Ishikawa (cell line): ENCODE measurements at regions not wholly inside any gene's neighbourhood (a gene's known extent, or its start where the extent isn't known, plus 50 kb on each side); places are given as distances from the start of the nearest gene placed in this dataset.

Experiments used
- CEBPB ChIP-seq: IDR thresholded peaks from 2 replicates; pipeline ENCODE4 v1.6.1; 2012
- CREB1 ChIP-seq: IDR thresholded peaks from 2 replicates; pipeline ENCODE4 v1.6.1; 2012; ENCODE audit warnings: low read depth
- EGR1 ChIP-seq: IDR thresholded peaks from 2 replicates; pipeline ENCODE4 v1.6.1; 2012
- EP300 ChIP-seq: IDR thresholded peaks from 2 replicates; pipeline ENCODE4 v1.6.1; 2012; ENCODE audit warnings: borderline replicate concordance
- FOXM1 ChIP-seq: IDR thresholded peaks from 2 replicates; pipeline ENCODE4 v1.6.1; 2012; ENCODE audit warnings: low read depth, borderline replicate concordance
- NFIC ChIP-seq: IDR thresholded peaks from 2 replicates; pipeline ENCODE4 v1.6.1; 2012
- RAD21 ChIP-seq: IDR thresholded peaks from 2 replicates; pipeline ENCODE4 v1.6.1; 2012; ENCODE audit warnings: low read depth
- TAF1 ChIP-seq: IDR thresholded peaks from 2 replicates; pipeline ENCODE4 v1.6.1; 2012; ENCODE audit warnings: low read depth, mild to moderate bottlenecking
- TCF12 ChIP-seq: IDR thresholded peaks from 2 replicates; pipeline ENCODE4 v1.6.1; 2012; ENCODE audit warnings: low read depth
- TEAD4 ChIP-seq: IDR thresholded peaks from 2 replicates; pipeline ENCODE4 v1.6.1; 2012
- YY1 ChIP-seq: IDR thresholded peaks from 2 replicates; pipeline ENCODE4 v1.6.1; 2012; ENCODE audit warnings: low read depth
- ZBTB7A ChIP-seq: IDR thresholded peaks from 2 replicates; pipeline ENCODE4 v1.6.1; 2012; ENCODE audit warnings: low read depth
- TF ChIP-seq, protein P1 (sequence below): IDR thresholded peaks from 2 replicates; pipeline ENCODE4 v1.6.1; 2012; ENCODE audit warnings: low read depth, mild to moderate bottlenecking
- TF ChIP-seq, protein P2 (sequence below): IDR thresholded peaks from 2 replicates; pipeline ENCODE4 v1.6.1; 2012
- TF ChIP-seq, protein P3 (sequence below): IDR thresholded peaks from 2 replicates; pipeline ENCODE4 v1.6.1; 2012

DNA sequence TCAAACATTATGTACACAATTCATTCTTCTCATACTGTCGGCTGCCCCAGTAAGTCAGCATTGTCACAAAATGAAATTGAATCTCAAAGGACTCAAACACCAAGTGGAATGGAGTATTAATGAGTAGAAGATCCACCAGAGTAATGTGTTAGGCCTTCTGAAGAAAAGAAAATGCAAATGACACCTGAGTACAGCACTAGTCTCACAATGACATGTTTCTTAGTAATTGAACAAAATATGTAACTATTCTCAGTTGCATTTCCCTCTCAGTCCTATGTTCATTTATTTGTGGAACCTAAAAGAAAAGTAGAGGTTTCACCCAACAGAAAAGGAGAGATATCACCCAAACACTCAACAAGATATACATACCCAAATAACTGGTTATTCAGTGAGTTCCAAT is 283.9 kb upstream of the THBS1 start:
- TF ChIP-seq FOXM1 = no peak

DNA sequence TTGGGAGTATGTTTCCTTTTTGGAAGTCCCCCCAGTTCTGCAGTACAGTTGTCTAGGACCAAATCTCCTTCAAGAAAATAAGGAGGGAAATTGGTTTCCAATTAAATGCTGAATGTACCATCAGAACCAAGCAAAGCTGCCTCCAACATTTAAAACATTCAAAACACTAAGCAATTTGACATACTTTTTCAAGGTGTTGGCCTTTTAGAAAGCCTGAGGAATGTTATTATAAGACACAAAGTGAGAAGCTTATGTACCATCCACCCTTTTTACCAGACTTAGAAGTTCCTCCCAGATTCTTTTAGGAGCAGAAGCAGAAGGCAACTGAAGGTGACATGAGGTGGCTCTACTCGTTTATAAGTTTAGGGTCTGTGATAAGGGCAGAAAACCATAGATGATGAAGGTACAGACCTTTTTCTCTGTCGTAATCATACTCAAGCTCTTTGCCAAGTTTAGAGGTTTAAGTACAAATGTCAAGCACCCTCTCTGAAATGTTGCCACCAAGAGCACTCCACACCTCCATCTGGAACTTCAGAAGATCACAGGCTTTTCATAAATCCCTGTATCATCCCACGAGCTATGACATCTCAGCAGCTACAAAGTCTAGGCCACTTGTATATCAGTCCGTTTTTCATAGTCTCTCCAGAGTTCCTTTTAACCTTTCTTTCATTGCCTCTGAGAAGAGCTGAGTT is 282.5 kb upstream of the THBS1 start:
- no peak for TF ChIP-seq CREB1

DNA sequence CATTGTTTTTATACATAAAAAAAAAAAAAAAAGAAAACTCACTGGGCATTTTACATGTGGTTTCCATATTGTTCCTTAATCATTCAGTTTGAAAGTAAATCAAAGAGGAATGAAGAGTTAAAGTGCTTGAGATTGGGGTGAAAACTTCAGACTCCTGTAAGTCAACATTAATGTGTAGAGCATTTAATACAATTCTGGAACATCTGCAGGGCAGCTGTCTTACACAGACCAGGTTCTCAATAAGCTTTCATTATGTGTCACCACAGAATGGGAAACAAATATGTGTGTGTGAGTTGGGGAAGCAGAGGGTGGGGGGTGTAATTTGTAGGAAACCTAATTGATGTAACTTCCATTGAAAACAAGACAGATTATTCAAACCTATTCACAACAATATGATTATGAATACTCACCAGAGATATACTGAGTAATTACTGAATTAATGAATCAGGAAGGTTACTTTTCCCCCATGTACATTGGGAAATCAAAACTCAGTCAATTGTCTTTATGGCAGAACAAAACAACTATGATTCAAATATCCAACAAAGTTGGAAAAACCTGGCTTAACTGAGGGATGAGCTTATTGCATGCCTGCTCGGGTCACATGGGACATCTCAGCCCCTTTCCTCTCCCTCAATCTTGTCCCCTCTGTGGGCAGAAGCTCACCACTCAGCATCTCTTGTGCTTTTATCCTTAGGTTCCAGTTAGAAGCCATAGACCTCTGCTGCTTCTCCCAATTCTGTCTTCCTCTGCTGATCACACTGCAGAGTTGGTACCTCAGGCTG is 281.2 kb upstream of the THBS1 start:
- TF ChIP-seq NFIC (no peak), TEAD4 (no peak), RAD21 (no peak), TCF12 (no peak), YY1 (no peak), ZBTB7A (no peak), EGR1 (no peak), TAF1 (no peak), CREB1 (no peak), EP300 (no peak), CEBPB (no peak), FOXM1 (no peak)
- TF ChIP-seq, protein P1, sequence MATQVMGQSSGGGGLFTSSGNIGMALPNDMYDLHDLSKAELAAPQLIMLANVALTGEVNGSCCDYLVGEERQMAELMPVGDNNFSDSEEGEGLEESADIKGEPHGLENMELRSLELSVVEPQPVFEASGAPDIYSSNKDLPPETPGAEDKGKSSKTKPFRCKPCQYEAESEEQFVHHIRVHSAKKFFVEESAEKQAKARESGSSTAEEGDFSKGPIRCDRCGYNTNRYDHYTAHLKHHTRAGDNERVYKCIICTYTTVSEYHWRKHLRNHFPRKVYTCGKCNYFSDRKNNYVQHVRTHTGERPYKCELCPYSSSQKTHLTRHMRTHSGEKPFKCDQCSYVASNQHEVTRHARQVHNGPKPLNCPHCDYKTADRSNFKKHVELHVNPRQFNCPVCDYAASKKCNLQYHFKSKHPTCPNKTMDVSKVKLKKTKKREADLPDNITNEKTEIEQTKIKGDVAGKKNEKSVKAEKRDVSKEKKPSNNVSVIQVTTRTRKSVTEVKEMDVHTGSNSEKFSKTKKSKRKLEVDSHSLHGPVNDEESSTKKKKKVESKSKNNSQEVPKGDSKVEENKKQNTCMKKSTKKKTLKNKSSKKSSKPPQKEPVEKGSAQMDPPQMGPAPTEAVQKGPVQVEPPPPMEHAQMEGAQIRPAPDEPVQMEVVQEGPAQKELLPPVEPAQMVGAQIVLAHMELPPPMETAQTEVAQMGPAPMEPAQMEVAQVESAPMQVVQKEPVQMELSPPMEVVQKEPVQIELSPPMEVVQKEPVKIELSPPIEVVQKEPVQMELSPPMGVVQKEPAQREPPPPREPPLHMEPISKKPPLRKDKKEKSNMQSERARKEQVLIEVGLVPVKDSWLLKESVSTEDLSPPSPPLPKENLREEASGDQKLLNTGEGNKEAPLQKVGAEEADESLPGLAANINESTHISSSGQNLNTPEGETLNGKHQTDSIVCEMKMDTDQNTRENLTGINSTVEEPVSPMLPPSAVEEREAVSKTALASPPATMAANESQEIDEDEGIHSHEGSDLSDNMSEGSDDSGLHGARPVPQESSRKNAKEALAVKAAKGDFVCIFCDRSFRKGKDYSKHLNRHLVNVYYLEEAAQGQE = no peak
- TF ChIP-seq, protein P2, sequence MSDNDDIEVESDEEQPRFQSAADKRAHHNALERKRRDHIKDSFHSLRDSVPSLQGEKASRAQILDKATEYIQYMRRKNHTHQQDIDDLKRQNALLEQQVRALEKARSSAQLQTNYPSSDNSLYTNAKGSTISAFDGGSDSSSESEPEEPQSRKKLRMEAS = no peak
- TF ChIP-seq, protein P3, sequence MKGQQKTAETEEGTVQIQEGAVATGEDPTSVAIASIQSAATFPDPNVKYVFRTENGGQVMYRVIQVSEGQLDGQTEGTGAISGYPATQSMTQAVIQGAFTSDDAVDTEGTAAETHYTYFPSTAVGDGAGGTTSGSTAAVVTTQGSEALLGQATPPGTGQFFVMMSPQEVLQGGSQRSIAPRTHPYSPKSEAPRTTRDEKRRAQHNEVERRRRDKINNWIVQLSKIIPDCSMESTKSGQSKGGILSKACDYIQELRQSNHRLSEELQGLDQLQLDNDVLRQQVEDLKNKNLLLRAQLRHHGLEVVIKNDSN = no peak

DNA sequence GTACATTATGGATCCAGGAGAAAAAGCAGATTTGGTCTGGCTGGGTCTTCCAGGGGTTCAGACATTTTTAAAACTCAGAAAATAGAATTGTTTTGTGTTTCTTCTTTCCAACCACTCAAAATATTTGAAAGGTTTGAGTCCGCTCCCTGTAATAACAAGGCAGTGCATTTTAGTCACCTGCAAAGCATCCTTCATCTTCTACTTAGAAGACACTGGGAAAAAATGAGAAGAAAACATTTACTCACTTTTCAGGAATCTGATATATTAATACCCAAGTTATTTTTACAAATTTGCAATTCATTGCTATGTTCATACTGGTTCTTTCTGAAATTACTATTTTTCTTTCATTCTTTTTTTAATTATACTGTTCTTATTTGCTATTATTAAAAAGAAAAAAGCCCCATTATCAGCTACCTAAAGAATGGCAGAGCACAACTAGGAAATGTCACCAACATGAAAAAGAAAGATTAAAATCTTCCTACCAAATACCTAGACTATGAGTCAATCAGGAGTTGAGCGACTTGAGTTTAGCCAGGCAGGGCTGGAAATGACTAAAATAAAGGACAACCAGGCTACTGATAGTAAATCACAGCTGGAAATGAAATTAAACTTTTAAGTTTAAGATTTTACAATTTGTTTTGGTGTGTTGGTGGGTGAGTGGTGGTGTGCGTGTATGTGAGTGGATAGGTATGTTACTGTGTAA is 280.3 kb upstream of the THBS1 start:
- no peak for TF ChIP-seq TEAD4
- no peak for TF ChIP-seq TCF12
- TF ChIP-seq EGR1 = no peak
- TF ChIP-seq ZBTB7A = no peak
- TF ChIP-seq TAF1 = no peak
- no peak for TF ChIP-seq FOXM1
- no peak for TF ChIP-seq YY1
- TF ChIP-seq, protein P3 = no peak
- no peak for TF ChIP-seq CEBPB
- TF ChIP-seq, protein P1 = no peak
- TF ChIP-seq, protein P2 = no peak
- no peak for TF ChIP-seq NFIC
- TF ChIP-seq EP300 = no peak
- TF ChIP-seq CREB1 = no peak
- TF ChIP-seq RAD21 = no peak

DNA sequence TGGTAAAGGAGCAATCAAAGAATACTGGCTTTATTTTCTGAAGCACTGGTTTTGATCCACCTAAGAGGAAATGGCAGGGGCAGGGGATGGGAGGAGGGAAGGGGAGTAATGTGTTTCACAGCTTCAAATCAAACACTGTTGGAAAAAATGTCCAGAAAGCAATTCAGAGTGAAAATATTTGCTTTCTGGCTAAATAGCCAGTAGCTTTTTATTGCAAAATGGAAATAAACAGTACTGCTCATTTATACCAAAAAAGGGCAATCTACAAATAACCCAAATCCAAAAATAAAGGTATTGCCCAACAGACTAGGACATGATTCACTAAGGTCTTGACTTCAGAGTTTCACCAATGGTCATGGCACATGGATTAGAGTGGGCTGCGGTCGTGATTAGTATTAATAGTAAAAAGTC is 279.3 kb upstream of the THBS1 start:
- TF ChIP-seq, protein P1 = no peak
- TF ChIP-seq TAF1 (no peak), RAD21 (no peak), ZBTB7A (no peak), CREB1 (no peak), FOXM1 (no peak), TCF12 (no peak)
- TF ChIP-seq, protein P2 = no peak
